Panc1 (cell line): ENCODE measurements at regions not wholly inside any gene's neighbourhood (a gene's known extent, or its start where the extent isn't known, plus 50 kb on each side); places are given as distances from the start of the nearest gene placed in this dataset.

Source experiments
- ATAC-seq: fragments of 200-7000 bp; cut with Tn5 transposase; 2 replicates; pipeline ENCODE4 v1.9.1; 2020; ENCODE audit warnings: mild to moderate bottlenecking, moderate library complexity
- BruUV-seq: library from RNA; stranded (reverse); fragments of 400-500 nt; replicated peaks from 2 replicates; lab custom pipeline; 2021; lab: Mats Ljungman, UMichigan
- CTCF ChIA-PET: fragments of 300-600 bp; sonication (Branson Sonifier 250); formaldehyde crosslinking; loops from one replicate; lab custom pipeline; 2022; ENCODE audit warnings: antibody characterized with exemption; lab: Charles Lee
- POLR2A ChIA-PET: fragments of 300-600 bp; sonication (Branson Sonifier 250); formaldehyde crosslinking; loops from one replicate; lab custom pipeline; 2022; ENCODE audit warnings: antibody characterized with exemption; lab: Charles Lee
- DNase-seq: peaks from one replicate; pipeline ENCODE4 v3.0.0-alpha.2; 2010; ENCODE audit warnings: low read depth, low spot score
- H3K27ac ChIP-seq: 2 replicates; pipeline ENCODE4 v1.5.1; 2011; ENCODE audit warnings: mild to moderate bottlenecking, low read length, inconsistent platforms
- H3K27me3 ChIP-seq: fragments of 200-500 bp; sonication (Bioruptor generic); 2 replicates; pipeline ENCODE4 v1.6.0; 2014; ENCODE audit warnings: low read length, inconsistent platforms; ENCODE audit not compliant: control insufficient read depth, insufficient read depth
- H3K36me3 ChIP-seq: fragments of 200-500 bp; sonication (Bioruptor generic); 2 replicates; pipeline ENCODE4 v1.5.1; 2014; ENCODE audit warnings: inconsistent platforms, mild to moderate bottlenecking, low read length, moderate library complexity; ENCODE audit not compliant: control insufficient read depth, insufficient read depth
- H3K4me1 ChIP-seq: 2 replicates; pipeline ENCODE4 v1.5.1; 2011; ENCODE audit warnings: inconsistent platforms, mild to moderate bottlenecking, low read length, moderate library complexity; ENCODE audit not compliant: control insufficient read depth, insufficient read depth
- H3K4me3 ChIP-seq, 2 experiments: 2 replicates each; pipeline ENCODE4 v1.5.1; 2011 to 2012; ENCODE audit warnings: low read depth in 2 of 2, low read length in 2 of 2, mild to moderate bottlenecking in 2 of 2, inconsistent platforms in 1 of 2, moderate library complexity in 1 of 2
- H3K9me3 ChIP-seq: fragments of 200-500 bp; sonication (Bioruptor generic); 2 replicates; pipeline ENCODE4 v1.5.1; 2014; ENCODE audit warnings: low read depth, mild to moderate bottlenecking, inconsistent platforms, low read length, moderate library complexity; ENCODE audit not compliant: control insufficient read depth, insufficient read depth
- POLR2AphosphoS5 ChIP-seq: IDR thresholded peaks from 2 replicates; pipeline ENCODE4 v1.6.1; 2012; ENCODE audit warnings: mild to moderate bottlenecking, low read depth, low read length, moderate library complexity
- SIN3A ChIP-seq: IDR thresholded peaks from 2 replicates; pipeline ENCODE4 v1.6.1; 2012; ENCODE audit warnings: low read depth, mild to moderate bottlenecking, low read length, moderate library complexity, borderline replicate concordance; ENCODE audit not compliant: insufficient read depth
- TCF7L2 ChIP-seq: IDR thresholded peaks from 2 replicates; pipeline ENCODE4 v1.6.1; 2011; ENCODE audit warnings: mild to moderate bottlenecking, low read depth, low read length, inconsistent platforms
- in situ Hi-C: cut with HindIII; loops from 2 replicates; pipeline ENCODE4 v1.10.0; 2016; ENCODE audit warnings: low sequenced_read_pairs, low pct_unique_long_range_greater_than_20kb
- intact Hi-C: fragments of 100-400 bp; cut with micrococcal nuclease; formaldehyde crosslinking; loops from one replicate; pipeline ENCODE4 v1.10.0; 2022; ENCODE audit not compliant: unreplicated experiment
- TF ChIP-seq, protein P1 (sequence below): fragments of 450-650 bp; IDR thresholded peaks from 2 replicates; pipeline ENCODE4 v1.5.1; 2017; ENCODE audit warnings: mild to moderate bottlenecking
- TF ChIP-seq, protein P2 (sequence below), 2 experiments: IDR thresholded peaks; 2 replicates each; pipeline ENCODE4 v1.6.1; 2011 to 2012; ENCODE audit warnings: low read depth in 2 of 2, control low read depth in 1 of 2, low read length in 1 of 2, mild to moderate bottlenecking in 1 of 2, moderate library complexity in 1 of 2; ENCODE audit not compliant: insufficient read depth in 1 of 2

DNA sequence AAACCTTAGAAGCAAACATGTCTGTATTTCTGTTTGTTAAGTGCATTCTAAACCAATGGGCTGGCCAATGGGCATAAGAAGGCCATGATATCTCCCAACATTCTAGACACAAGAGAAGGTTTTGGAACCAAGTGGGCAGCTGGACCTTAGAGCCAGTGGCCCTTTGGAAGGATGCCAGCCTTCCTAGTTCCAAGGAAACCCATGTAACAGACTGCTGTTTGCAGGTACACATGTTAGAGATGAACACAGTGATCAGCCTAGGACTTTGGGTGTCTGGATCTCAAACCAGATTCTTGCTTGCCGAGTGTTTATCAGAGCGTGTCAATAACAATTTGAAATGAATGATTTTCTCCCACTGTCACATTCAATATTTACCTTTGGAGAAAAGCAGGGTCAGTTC is 97.5 kb upstream of the COPS8 start:
- ChIA-PET POLR2A (no interaction called here), CTCF (no interaction called here)
- in situ Hi-C loops (no loop called here), intact Hi-C loops (no loop called here)
- Histone ChIP-seq H3K4me1 (no peaks in the 10 kb centered on the region), H3K27me3 (peaks cover 17% of the 10 kb centered on the region), H3K9me3 (no peaks in the 10 kb centered on the region), H3K36me3 (no peaks in the 10 kb centered on the region), H3K4me3 (no peak overlapping the region), H3K27ac (no peak overlapping the region)
- TF ChIP-seq, protein P1, sequence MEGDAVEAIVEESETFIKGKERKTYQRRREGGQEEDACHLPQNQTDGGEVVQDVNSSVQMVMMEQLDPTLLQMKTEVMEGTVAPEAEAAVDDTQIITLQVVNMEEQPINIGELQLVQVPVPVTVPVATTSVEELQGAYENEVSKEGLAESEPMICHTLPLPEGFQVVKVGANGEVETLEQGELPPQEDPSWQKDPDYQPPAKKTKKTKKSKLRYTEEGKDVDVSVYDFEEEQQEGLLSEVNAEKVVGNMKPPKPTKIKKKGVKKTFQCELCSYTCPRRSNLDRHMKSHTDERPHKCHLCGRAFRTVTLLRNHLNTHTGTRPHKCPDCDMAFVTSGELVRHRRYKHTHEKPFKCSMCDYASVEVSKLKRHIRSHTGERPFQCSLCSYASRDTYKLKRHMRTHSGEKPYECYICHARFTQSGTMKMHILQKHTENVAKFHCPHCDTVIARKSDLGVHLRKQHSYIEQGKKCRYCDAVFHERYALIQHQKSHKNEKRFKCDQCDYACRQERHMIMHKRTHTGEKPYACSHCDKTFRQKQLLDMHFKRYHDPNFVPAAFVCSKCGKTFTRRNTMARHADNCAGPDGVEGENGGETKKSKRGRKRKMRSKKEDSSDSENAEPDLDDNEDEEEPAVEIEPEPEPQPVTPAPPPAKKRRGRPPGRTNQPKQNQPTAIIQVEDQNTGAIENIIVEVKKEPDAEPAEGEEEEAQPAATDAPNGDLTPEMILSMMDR, result no peak
- TF ChIP-seq SIN3A (no peak), POLR2AphosphoS5 (no peak), TCF7L2 (no peak)
- TF ChIP-seq, protein P2, sequence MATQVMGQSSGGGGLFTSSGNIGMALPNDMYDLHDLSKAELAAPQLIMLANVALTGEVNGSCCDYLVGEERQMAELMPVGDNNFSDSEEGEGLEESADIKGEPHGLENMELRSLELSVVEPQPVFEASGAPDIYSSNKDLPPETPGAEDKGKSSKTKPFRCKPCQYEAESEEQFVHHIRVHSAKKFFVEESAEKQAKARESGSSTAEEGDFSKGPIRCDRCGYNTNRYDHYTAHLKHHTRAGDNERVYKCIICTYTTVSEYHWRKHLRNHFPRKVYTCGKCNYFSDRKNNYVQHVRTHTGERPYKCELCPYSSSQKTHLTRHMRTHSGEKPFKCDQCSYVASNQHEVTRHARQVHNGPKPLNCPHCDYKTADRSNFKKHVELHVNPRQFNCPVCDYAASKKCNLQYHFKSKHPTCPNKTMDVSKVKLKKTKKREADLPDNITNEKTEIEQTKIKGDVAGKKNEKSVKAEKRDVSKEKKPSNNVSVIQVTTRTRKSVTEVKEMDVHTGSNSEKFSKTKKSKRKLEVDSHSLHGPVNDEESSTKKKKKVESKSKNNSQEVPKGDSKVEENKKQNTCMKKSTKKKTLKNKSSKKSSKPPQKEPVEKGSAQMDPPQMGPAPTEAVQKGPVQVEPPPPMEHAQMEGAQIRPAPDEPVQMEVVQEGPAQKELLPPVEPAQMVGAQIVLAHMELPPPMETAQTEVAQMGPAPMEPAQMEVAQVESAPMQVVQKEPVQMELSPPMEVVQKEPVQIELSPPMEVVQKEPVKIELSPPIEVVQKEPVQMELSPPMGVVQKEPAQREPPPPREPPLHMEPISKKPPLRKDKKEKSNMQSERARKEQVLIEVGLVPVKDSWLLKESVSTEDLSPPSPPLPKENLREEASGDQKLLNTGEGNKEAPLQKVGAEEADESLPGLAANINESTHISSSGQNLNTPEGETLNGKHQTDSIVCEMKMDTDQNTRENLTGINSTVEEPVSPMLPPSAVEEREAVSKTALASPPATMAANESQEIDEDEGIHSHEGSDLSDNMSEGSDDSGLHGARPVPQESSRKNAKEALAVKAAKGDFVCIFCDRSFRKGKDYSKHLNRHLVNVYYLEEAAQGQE (IDR thresholded peaks at IDR 0.05; ENCODE audit: insufficient read depth in 1 of 2, low read depth in 2 of 2, low read length in 1 of 2), result no peak
- no peak for ATAC-seq
- no TSS peak for BruUV-seq
- no peak for DNase-seq

DNA sequence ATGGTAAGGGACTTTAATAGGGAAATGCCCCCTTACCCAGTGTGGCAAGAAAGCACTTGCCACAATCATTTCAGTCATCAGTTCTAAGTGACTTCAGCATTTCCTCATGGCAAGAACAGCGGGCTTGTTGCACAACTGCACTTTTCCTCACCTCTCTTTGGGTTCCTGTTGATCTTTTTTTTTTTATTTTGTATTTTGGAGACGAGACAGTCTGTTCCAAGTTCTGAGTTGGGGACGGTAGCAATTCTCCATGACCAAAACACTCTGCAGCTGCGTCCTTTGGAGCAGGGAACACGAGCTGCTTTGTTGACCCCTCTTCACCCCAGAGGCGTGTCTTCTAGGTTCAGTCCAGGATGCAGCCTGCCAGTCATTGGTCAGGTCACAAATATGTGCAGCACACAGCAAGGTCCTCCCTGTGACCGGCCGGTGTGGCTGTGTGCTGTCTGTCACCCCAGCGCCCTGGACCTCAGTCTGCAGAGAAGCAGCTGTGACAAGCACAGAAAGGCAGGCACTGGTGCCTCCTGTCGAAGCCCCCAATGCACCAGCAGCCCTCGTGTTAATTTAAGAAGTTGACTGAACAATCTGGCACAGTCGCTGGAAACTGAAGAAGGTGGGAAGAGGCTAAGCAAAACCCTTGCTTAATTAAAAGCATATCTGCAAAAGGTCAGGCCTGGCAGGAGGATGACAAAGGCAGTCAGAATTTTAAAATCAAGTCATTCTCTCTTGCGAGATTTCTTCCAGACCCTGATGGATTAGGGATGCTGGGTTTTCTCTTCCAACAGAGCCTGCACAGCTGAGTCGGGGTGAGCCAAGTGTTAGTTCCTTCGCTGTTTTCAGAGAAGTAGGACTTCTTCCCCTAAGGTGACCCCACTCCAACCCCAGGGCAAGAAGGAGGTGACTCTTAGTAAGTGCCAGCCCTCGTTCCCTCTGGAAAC is 96.7 kb upstream of the COPS8 start:
- TF ChIP-seq, protein P1, result no peak
- TF ChIP-seq TCF7L2 (no peak), SIN3A (no peak), POLR2AphosphoS5 (no peak)
- TF ChIP-seq, protein P2 (IDR thresholded peaks at IDR 0.05; ENCODE audit: insufficient read depth in 1 of 2, low read depth in 2 of 2, low read length in 1 of 2), result no peak
- Histone ChIP-seq H3K4me1 (no peaks in the 10 kb centered on the region), H3K9me3 (no peaks in the 10 kb centered on the region), H3K27ac (no peak overlapping the region), H3K27me3 (peaks cover 19% of the 10 kb centered on the region), H3K36me3 (no peaks in the 10 kb centered on the region), H3K4me3 (no peak overlapping the region)
- intact Hi-C loops (no loop called here), in situ Hi-C loops (no loop called here)
- POLR2A ChIA-PET, result no interaction called here
- CTCF ChIA-PET, result no interaction called here
- DNase-seq (no peak), ATAC-seq (no peak)
- no TSS peak for BruUV-seq
